Subcutaneous abdominal adipose tissue (tissue), 5 donors: ENCODE measurements at regions not wholly inside any gene's neighbourhood (a gene's known extent, or its start where the extent isn't known, plus 50 kb on each side); places are given as distances from the start of the nearest gene placed in this dataset.

Experiments
- H3K27ac ChIP-seq: one replicate; pipeline ENCODE4 v1.7.0; 2013; ENCODE audit warnings: low read depth, mild to moderate bottlenecking, inconsistent platforms, low read length, moderate library complexity
- H3K27me3 ChIP-seq, 5 donors: one replicate each; pipeline ENCODE4 v1.7.0; 2013; ENCODE audit warnings: low read length in 5 of 5, inconsistent platforms in 1 of 5; ENCODE audit not compliant: control insufficient read depth in 5 of 5, insufficient read depth in 4 of 5
- H3K36me3 ChIP-seq, 5 donors: one replicate each; pipeline ENCODE4 v1.7.0; 2013; ENCODE audit warnings: low read length in 5 of 5; ENCODE audit not compliant: control insufficient read depth in 5 of 5, insufficient read depth in 5 of 5
- H3K4me1 ChIP-seq, 5 donors: one replicate each; pipeline ENCODE4 v1.7.0; 2013; ENCODE audit warnings: low read length in 5 of 5, mild to moderate bottlenecking in 3 of 5, moderate library complexity in 1 of 5; ENCODE audit not compliant: control insufficient read depth in 5 of 5, insufficient read depth in 5 of 5
- H3K4me3 ChIP-seq, 5 donors: one replicate each; pipeline ENCODE4 v1.7.0; 2013; ENCODE audit warnings: low read length in 5 of 5, low read depth in 1 of 5
- H3K9ac ChIP-seq, 5 donors: one replicate each; pipeline ENCODE4 v1.7.0; 2013; ENCODE audit warnings: low read length in 5 of 5, mild to moderate bottlenecking in 4 of 5, moderate library complexity in 3 of 5
- H3K9me3 ChIP-seq, 5 donors: one replicate each; pipeline ENCODE4 v1.7.0; 2013; ENCODE audit warnings: low read length in 5 of 5; ENCODE audit not compliant: control insufficient read depth in 5 of 5
- donor health status: healthy.
- donor health status: healthy.
- donor health status: healthy.
- donor health status: healthy.
- donor health status: healthy.

DNA sequence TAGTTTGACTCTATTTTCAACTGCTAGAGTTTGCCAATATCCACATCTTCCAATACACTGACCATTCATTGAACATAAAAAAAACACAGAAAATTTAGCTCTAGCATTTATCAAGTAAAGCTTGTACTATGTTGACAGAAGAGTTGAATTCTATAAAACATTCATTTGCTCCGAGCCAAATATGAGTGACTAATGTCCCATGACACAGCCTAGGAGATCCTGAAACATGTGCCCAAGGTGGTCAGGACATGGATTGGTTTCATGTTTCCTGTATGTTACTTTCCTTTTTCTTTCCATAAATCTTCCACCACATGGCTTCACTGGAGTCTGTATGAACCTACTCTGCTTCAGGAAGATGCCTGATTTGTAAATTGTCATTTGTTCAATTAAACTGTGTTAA lies 122.4 kb upstream of the PRDM9 start:
- Histone ChIP-seq H3K4me1 (no peaks in the 10 kb centered on the region), H3K9ac (no peak overlapping the region), H3K27ac (no peak overlapping the region), H3K4me3 (no peak overlapping the region), H3K27me3 (no peaks in the 10 kb centered on the region), H3K36me3 (no peaks in the 10 kb centered on the region), H3K9me3 (peaks cover 0 to 6% (median 4%) of the 10 kb centered on the region in 5 donors)

DNA sequence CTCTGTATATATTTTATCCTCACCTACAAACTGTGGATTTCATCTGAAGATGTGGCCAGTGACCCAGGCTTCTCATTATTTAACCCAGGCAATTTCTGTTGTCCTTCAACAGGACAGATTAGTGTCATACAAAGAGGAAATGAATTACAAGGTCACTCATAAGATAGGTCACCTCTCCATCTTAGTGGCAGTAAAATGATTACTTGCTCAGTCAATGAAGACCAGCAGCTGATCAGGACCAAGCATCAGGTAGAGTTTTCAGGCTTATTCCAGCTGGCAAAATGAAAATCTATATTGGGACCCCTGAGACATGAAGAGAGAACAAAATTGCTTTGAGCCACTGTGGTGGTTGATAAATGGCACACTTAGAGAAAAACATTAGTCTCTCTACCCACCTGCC lies 135.2 kb upstream of the PRDM9 start:
- H3K4me3 ChIP-seq: no peak overlapping the region
- no peaks in the 10 kb centered on the region for H3K9me3 ChIP-seq
- no peaks in the 10 kb centered on the region for H3K4me1 ChIP-seq
- no peak overlapping the region for H3K27ac ChIP-seq
- H3K27me3 ChIP-seq: no peaks in the 10 kb centered on the region
- no peaks in the 10 kb centered on the region for H3K36me3 ChIP-seq
- no peak overlapping the region for H3K9ac ChIP-seq

DNA sequence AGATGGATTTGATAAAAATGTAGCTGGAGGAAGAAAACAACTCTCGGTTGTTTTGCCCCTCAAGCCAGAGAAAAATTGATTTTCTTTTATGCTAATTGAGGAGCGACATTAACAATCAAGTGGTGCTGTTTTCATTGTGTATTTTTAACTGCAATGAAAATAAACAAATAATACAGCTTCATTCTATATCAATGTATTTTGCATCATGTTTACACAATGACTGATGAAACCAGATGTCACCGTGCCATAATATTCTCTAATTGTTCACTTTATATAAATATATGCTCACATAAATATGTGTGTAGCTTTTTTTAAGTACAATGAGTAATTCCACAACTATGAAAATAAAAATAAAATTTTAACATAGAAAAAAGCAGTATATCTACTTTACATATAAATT lies 139.0 kb upstream of the PRDM9 start:
- Histone ChIP-seq H3K27me3 (no peaks in the 10 kb centered on the region), H3K27ac (no peak overlapping the region), H3K4me1 (no peaks in the 10 kb centered on the region), H3K4me3 (no peak overlapping the region), H3K9ac (no peak overlapping the region), H3K9me3 (no peaks in the 10 kb centered on the region), H3K36me3 (no peaks in the 10 kb centered on the region)

DNA sequence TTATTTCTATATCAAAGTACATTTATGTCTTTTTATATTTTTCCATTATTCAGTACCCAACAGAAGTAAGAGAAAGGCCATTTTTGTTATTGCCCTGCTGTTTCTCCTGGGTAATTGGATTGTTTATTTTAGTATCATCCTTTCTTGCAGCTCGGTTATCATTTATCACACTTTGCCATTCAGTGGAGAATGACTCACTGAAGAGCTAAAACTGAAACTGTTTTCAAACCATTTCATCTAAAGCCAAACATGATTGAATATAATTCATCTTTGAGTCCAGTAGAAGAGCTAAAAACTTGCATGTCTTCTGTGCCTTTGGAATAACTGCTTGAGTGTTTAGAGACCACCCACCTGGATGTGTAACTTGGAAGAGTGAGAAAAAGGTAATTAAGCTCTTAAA lies 139.5 kb upstream of the PRDM9 start:
- Histone ChIP-seq H3K9me3 (no peaks in the 10 kb centered on the region), H3K27ac (no peak overlapping the region), H3K27me3 (no peaks in the 10 kb centered on the region), H3K9ac (no peak overlapping the region), H3K36me3 (no peaks in the 10 kb centered on the region), H3K4me1 (no peaks in the 10 kb centered on the region), H3K4me3 (no peak overlapping the region)

DNA sequence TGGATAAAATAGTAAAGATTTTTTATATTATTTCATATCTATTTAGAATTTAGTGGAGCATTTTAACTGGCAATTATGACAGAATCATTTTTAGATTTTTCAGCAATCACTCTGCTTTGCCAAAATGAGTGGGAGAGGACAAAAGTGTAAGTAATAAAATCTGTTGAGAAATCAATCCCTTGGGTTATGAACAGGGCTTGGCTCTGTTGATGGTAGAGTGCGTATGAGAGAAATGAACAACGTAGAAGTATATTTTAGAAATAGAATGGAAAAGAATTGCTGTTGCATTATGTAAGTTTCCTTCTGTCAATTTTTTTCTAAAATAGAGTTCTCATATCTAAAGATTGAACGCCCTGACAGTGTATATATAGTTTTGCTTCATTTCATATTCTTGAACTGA lies 154.1 kb upstream of the PRDM9 start:
- no peaks in the 10 kb centered on the region for H3K36me3 ChIP-seq
- H3K9ac ChIP-seq: no peak overlapping the region

DNA sequence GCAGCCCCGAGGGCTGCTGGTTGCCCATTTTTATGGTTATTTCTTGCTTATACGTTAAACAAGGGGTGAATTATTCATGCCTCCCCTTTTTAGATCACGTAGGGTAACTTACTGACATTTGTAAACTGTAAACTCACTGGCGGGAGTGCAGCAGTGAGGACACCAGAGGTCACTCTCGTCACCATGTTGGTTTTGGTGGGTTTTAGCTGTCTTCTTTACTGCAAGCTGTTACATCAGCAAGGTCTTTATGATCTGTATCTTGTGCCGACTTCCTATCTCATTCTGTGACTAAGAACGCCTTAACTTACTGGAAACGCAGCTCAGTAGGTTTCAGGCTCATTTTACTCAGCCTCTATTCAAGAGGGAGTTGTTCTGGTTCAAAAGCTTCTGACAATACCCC lies 155.0 kb upstream of the PRDM9 start:
- no peaks in the 10 kb centered on the region for H3K4me1 ChIP-seq
- H3K9ac ChIP-seq: no peak overlapping the region
- H3K9me3 ChIP-seq: no peaks in the 10 kb centered on the region
- no peak overlapping the region for H3K27ac ChIP-seq
- no peaks in the 10 kb centered on the region for H3K27me3 ChIP-seq
- H3K4me3 ChIP-seq: no peak overlapping the region
- H3K36me3 ChIP-seq: no peaks in the 10 kb centered on the region

More for the DNA sequence above, 154.1 kb upstream of the PRDM9 start:
- H3K9me3 ChIP-seq: no peaks in the 10 kb centered on the region
- no peaks in the 10 kb centered on the region for H3K4me1 ChIP-seq
- H3K27me3 ChIP-seq: no peaks in the 10 kb centered on the region
- no peak overlapping the region for H3K27ac ChIP-seq
- H3K4me3 ChIP-seq: no peak overlapping the region

DNA sequence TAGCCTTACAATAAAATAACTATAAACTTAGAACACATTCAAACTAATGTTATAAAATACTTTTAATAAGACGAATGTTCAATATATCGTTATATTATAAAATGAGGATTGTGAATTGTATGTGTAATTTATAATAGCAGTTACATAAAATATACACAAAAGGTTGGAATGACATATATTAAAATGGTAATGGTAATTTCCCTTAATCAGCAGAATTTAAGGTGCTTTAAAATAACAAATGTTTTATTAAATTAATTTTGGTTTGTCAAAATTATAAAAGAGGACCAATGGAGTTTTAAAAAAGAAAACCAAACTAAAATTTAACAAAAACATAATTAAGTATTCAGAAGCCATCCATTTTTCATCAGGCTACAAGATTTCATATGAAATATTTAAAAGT lies 164.3 kb upstream of the PRDM9 start:
- no peak overlapping the region for H3K4me3 ChIP-seq
- no peaks in the 10 kb centered on the region for H3K27me3 ChIP-seq
- no peak overlapping the region for H3K27ac ChIP-seq
- no peak overlapping the region for H3K9ac ChIP-seq
- H3K36me3 ChIP-seq: no peaks in the 10 kb centered on the region
- H3K4me1 ChIP-seq: no peaks in the 10 kb centered on the region
- H3K9me3 ChIP-seq: peaks cover 0 to 3% (median 0%) of the 10 kb centered on the region in 5 donors

DNA sequence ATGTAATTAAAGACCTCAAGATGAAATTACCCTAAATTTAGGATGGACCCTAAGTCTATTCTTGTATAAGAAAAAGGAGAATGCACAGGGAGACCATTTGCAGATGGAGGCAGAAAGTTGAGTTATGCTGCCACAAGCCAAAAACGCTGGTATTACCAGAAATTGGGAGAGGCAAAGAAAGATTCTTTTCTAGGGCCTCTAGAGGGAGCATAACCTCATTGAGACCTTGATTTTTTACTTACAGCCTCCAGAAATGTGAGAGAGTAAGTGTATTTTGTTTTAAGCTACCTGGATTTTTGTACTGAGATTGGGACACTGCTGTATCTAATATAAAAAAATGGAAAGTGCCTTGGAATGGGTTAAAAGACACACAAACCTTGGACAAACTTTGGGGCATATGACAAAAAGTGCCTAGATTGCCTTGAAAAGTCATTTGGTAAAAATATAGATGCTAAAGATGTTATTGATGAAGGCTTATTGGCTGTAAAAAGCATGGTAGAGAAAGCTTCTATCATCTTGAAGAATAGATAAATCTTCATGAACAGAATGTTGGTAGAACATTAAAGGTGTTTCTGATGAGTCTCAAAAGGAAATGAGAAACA lies 174.7 kb upstream of the PRDM9 start:
- Histone ChIP-seq H3K4me1 (no peaks in the 10 kb centered on the region), H3K9me3 (no peaks in the 10 kb centered on the region), H3K36me3 (no peaks in the 10 kb centered on the region), H3K9ac (no peak overlapping the region), H3K4me3 (no peak overlapping the region), H3K27me3 (no peaks in the 10 kb centered on the region), H3K27ac (no peak overlapping the region)

DNA sequence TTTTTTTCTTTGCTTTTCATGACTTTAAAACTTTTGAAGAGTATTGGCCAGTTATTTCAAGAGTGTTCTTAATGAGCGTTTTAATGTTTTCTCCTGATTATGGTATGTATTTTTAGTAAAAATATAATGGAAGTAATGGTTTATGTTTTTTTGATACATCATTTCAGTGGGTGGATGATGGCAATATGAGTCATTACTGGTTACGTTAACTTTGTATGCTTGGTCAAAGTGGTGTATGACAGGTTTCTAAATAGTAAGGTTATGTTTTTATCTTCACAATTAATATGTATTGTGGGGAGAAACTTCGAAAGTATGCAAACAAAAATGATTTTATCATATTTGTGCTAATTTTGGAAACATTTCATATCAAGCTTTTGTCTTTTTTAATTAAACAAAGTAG lies 176.7 kb upstream of the PRDM9 start:
- H3K4me1 ChIP-seq: no peaks in the 10 kb centered on the region
- H3K36me3 ChIP-seq: no peaks in the 10 kb centered on the region
- H3K9ac ChIP-seq: no peak overlapping the region
- no peak overlapping the region for H3K4me3 ChIP-seq
- no peaks in the 10 kb centered on the region for H3K9me3 ChIP-seq
- no peaks in the 10 kb centered on the region for H3K27me3 ChIP-seq
- H3K27ac ChIP-seq: no peak overlapping the region

DNA sequence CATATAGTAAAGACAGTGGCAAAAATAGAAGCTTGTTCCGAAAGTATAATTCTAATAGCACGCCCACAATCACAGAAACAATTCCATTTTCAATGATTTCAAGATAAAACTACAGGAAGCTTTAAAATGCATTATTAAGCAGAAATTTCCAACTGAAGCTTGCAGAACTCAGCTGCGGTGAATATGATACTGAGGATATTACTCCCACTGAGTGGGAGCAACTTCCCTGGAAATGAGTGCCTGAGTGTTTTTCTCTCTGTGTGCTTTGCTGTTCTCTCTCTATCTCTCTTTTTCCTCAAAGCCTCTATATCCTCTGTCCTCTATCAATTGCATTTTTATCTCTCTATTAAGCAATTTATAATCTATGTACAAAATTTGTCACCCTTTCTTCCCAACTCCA lies 187.5 kb upstream of the PRDM9 start:
- Histone ChIP-seq H3K4me1 (no peaks in the 10 kb centered on the region), H3K27ac (no peak overlapping the region), H3K9ac (no peak overlapping the region), H3K36me3 (no peaks in the 10 kb centered on the region), H3K9me3 (peaks cover 0 to 2% (median 0%) of the 10 kb centered on the region in 5 donors), H3K27me3 (no peaks in the 10 kb centered on the region), H3K4me3 (no peak overlapping the region)

DNA sequence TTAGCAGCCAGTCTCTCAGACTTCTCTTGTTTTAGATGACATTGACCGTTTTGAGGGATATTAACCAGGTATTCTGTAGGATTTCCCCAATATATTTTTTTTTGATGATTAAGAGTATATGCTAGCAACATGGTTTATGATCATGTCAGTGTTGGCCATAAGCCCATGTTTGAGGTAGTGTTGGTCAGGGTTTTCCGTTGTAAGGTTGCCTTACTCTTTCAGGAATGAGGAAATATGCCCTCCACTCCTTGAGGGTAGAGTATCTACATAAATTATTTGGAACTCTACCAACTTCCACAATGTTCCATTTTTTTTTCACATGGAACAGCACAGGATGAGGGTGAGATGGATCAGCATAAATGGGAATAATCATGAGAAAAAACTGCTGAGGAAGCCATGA lies 188.4 kb upstream of the PRDM9 start:
- Histone ChIP-seq H3K4me1 (no peaks in the 10 kb centered on the region), H3K4me3 (no peak overlapping the region), H3K9ac (no peak overlapping the region), H3K27ac (no peak overlapping the region), H3K36me3 (no peaks in the 10 kb centered on the region), H3K27me3 (no peaks in the 10 kb centered on the region), H3K9me3 (peaks cover 0 to 2% (median 0%) of the 10 kb centered on the region in 5 donors)
